Stimulated activated naive CD8-positive, alpha-beta T cell treated with anti-CD3 and anti-CD28 coated beads, Interleukin-15, Interleukin-2, amounts not matched to agents 100 U/mL and 50 U/mL, for 24 hours (primary cell): ENCODE measurements at regions not wholly inside any gene's neighbourhood (a gene's known extent, or its start where the extent isn't known, plus 50 kb on each side); places are given as distances from the start of the nearest gene placed in this dataset.
"Not testable (repeated sequence)": the region's sequence is repeated elsewhere in the genome, so short reads cannot be mapped to it uniquely, and the experiment has no call there.

ENCODE experiments used
- ATAC-seq: fragments of 150-1000 bp; cut with Tn5 transposase; one replicate; pipeline ENCODE4 v1.10.0; 2021
- DNase-seq: peaks from one replicate; pipeline ENCODE4 v3.0.0; 2021

- DNase-seq (no peak), ATAC-seq (no peak)
Observed at GRCh38 chr2:182595650-182596049, 120.4 kb upstream of the DNAJC10 start.

GRCh38 chr2:182597570-182598295, 118.3 kb upstream of the DNAJC10 start:
- no peak for DNase-seq
- ATAC-seq, result no peak

- no peak for DNase-seq
- ATAC-seq, result no peak
Observed at GRCh38 chr2:182598626-182599025, 117.4 kb upstream of the DNAJC10 start.

- ATAC-seq (no peak), DNase-seq (no peak)
Observed at GRCh38 chr2:182605166-182605565, 110.9 kb upstream of the DNAJC10 start.

- no peak for ATAC-seq
- no peak for DNase-seq
Observed at GRCh38 chr2:182606728-182607681, 109.1 kb upstream of the DNAJC10 start.

- DNase-seq (no peak), ATAC-seq (no peak)
Observed at GRCh38 chr2:182608181-182608845, 107.7 kb upstream of the DNAJC10 start.

GRCh38 chr2:182609005-182609404, 107.1 kb upstream of the DNAJC10 start:
- ATAC-seq, DNase-seq: not testable (repeated sequence)

GRCh38 chr2:182610231-182610630, 105.8 kb upstream of the DNAJC10 start:
- ATAC-seq (no peak), DNase-seq (no peak)

- ATAC-seq (no peak), DNase-seq (no peak)
Observed at GRCh38 chr2:182611009-182611408, 105.0 kb upstream of the DNAJC10 start.

GRCh38 chr2:182615036-182615435, 101.0 kb upstream of the DNAJC10 start:
- DNase-seq (no peak), ATAC-seq (no peak)

GRCh38 chr2:182616471-182617393, 99.3 kb upstream of the DNAJC10 start:
- ATAC-seq (no peak), DNase-seq (no peak)

- ATAC-seq, result no peak
- no peak for DNase-seq
Observed at GRCh38 chr2:182618672-182619079, 97.4 kb upstream of the DNAJC10 start.

- ATAC-seq (no peak), DNase-seq (no peak)
Observed at GRCh38 chr2:182619276-182619675, 96.8 kb upstream of the DNAJC10 start.

- no peak for DNase-seq
- ATAC-seq, result no peak
Observed at GRCh38 chr2:182621191-182621590, 94.9 kb upstream of the DNAJC10 start.

- ATAC-seq, result no peak
- no peak for DNase-seq
Observed at GRCh38 chr2:182621810-182622209, 94.2 kb upstream of the DNAJC10 start.

GRCh38 chr2:182622231-182622630, 93.8 kb upstream of the DNAJC10 start:
- DNase-seq (no peak), ATAC-seq (no peak)

- no peak for ATAC-seq
- DNase-seq, result no peak
Observed at GRCh38 chr2:182625814-182626213, 90.2 kb upstream of the DNAJC10 start.

GRCh38 chr2:182628916-182629315, 87.1 kb upstream of the DNAJC10 start:
- DNase-seq (no peak), ATAC-seq (no peak)

- ATAC-seq (no peak), DNase-seq (no peak)
Observed at GRCh38 chr2:182630207-182630606, 85.8 kb upstream of the DNAJC10 start.

- ATAC-seq (no peak), DNase-seq (no peak)
Observed at GRCh38 chr2:182631299-182631698, 84.8 kb upstream of the DNAJC10 start.

GRCh38 chr2:182634386-182634785, 81.7 kb upstream of the DNAJC10 start:
- ATAC-seq, result no peak
- no peak for DNase-seq

- no peak for ATAC-seq
- no peak for DNase-seq
Observed at GRCh38 chr2:182636699-182637098, 79.4 kb upstream of the DNAJC10 start.
